Kidney epithelial cell (primary cell): ENCODE measurements at regions not wholly inside any gene's neighbourhood (a gene's known extent, or its start where the extent isn't known, plus 50 kb on each side); places are given as distances from the start of the nearest gene placed in this dataset.

Experiments used
- DNase-seq: peaks from one replicate; pipeline ENCODE4 v3.0.0-alpha.2; 2010; ENCODE audit warnings: low read depth
- H3K27me3 ChIP-seq: 2 replicates; pipeline ENCODE4 v1.6.0; 2011; ENCODE audit warnings: low read length; ENCODE audit not compliant: control insufficient read depth, insufficient read depth
- H3K36me3 ChIP-seq: 2 replicates; pipeline ENCODE4 v1.5.1; 2011; ENCODE audit warnings: low read length; ENCODE audit not compliant: control insufficient read depth, insufficient read depth
- H3K4me3 ChIP-seq: 2 replicates; pipeline ENCODE4 v1.5.1; 2011; ENCODE audit warnings: low read depth, mild to moderate bottlenecking, control low read depth, low read length
- TF ChIP-seq, protein P1 (sequence below): IDR thresholded peaks from 2 replicates; pipeline ENCODE4 v1.5.1; 2011; ENCODE audit warnings: mild to moderate bottlenecking, moderate library complexity, low read length, control low read depth, inconsistent platforms; ENCODE audit not compliant: insufficient read depth, poor library complexity, severe bottlenecking

DNA sequence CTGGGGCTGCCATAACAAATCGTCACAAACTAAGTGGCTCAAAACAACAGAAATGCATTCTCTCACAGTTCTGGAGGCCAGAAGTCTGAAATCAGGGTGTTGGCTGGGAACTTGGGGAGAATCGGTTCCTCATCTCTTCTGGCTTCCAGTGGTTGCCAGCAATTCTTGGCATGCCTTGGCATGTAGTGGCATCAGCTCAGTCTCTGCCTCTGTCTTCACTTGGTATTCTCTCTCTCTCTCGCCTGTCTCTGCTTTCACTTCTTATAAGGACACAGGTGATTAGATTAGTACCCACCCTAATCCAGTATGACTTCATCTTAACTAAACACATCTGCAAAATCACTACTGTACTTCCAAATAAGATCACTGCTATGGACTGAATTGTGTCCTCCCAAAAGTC, 695.4 kb upstream of the ID2 start:
- Histone ChIP-seq H3K36me3 (no peaks in the 10 kb centered on the region), H3K4me3 (no peak overlapping the region), H3K27me3 (no peaks in the 10 kb centered on the region)
- DNase-seq = no peak
- TF ChIP-seq, protein P1, sequence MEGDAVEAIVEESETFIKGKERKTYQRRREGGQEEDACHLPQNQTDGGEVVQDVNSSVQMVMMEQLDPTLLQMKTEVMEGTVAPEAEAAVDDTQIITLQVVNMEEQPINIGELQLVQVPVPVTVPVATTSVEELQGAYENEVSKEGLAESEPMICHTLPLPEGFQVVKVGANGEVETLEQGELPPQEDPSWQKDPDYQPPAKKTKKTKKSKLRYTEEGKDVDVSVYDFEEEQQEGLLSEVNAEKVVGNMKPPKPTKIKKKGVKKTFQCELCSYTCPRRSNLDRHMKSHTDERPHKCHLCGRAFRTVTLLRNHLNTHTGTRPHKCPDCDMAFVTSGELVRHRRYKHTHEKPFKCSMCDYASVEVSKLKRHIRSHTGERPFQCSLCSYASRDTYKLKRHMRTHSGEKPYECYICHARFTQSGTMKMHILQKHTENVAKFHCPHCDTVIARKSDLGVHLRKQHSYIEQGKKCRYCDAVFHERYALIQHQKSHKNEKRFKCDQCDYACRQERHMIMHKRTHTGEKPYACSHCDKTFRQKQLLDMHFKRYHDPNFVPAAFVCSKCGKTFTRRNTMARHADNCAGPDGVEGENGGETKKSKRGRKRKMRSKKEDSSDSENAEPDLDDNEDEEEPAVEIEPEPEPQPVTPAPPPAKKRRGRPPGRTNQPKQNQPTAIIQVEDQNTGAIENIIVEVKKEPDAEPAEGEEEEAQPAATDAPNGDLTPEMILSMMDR = no peak

DNA sequence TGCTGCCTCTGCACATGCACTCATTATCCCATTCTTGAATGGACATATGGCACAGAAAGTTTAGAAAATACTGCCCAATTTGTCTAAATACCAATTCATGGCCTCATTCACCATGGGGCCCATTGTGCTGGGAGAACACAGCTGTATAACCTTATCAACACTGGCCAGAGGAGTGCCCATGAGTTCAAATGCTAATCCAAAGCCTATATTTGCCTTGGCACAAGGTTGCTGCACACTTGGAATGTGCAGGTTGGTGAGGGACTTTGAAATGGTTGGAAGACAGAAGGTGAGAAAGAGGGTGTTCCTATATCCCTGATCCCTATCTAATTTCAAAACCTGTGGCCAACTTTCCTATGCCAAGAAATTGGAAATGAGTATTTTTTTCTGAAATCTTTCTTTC, 693.9 kb upstream of the ID2 start:
- TF ChIP-seq, protein P1 = no peak
- no peak overlapping the region for H3K4me3 ChIP-seq
- no peaks in the 10 kb centered on the region for H3K36me3 ChIP-seq
- DNase-seq = no peak
- H3K27me3 ChIP-seq = no peaks in the 10 kb centered on the region

DNA sequence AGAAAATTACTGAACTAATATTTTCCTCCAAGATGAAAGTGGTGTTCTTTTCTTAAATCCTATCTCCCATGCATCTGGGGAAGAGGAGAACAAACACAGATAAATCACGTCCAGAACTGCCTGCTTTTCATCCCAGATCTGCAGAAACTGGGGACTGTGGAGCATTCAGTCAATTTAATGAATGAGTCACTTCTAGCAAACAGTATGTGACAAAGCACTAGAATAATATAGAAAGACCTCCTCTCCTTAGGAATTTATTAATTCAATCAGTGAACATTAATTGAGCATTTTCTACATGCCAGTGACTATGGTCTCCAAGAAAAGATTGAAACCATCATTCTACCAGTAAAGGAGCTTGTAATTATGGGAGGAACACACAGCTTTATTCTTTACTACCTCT, 693.4 kb upstream of the ID2 start:
- no peak for DNase-seq
- Histone ChIP-seq H3K27me3 (no peaks in the 10 kb centered on the region), H3K4me3 (no peak overlapping the region), H3K36me3 (no peaks in the 10 kb centered on the region)
- TF ChIP-seq, protein P1 = no peak

DNA sequence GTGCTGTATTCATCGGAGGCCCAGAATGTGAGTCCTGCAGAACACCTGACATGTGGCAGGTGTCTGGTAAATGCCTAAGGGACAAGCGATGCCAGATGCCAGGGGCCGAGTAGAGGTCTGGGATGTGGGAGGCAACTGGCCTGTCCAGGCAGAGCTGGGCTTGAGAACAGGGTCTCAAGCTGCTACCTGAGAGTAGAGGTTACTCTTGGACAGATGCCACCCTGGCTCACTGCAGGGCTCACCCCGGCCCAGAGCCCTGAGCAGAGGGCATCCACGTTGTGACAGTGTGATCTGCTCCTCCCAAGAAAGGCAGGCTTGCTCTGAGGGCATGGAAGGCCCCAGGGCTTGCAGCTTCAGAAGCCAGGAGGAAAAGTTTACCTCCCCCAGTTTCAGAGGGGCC, 692.0 kb upstream of the ID2 start:
- TF ChIP-seq, protein P1 = no peak
- DNase-seq = no peak
- H3K36me3 ChIP-seq = no peaks in the 10 kb centered on the region
- no peak overlapping the region for H3K4me3 ChIP-seq
- no peaks in the 10 kb centered on the region for H3K27me3 ChIP-seq

DNA sequence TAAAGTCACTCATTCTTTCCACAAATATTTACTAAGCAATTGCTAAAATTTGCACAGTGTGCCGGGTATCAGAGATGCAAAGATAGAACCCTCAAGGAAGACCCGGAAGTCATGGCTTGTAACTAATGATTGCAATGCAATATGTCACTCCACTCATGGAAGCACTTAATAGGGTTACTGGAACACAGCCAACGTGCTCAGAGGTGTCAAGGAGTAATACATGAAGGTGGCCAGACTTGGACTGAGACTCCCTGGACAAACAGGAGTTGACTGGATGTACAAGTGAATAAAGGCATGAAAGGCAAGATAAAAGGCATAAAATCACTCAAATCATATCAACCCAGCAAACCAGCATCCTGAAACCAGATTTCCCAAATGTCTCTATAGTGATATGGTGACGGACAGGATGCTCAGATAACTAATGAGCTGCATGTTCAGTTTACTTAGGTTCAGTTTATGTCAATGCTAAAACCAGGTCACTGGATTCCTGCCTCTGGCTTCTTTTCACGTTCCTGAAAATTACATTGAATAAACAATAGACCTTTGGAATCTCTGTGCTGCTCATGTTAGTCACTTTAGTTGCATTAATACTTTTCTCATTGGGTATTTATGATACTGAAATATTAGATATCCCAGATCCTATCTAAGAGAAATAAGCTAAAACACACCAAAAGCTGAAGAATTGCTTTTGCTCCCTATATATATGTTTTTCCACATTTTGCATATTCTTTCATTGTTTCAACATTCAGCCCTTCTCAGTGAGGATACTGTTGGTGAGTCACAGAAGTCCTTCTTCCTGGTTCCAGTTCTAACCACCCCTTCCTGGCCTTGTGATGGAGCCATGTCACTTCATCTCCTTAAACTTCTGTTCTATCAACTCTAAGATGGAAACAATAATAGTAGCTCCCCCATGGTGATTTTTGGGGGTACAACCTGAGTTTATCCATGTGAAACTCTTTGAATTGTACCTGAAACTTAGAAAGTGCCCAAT, 688.9 kb upstream of the ID2 start:
- TF ChIP-seq, protein P1 = no peak
- Histone ChIP-seq H3K27me3 (no peaks in the 10 kb centered on the region), H3K4me3 (no peak overlapping the region), H3K36me3 (no peaks in the 10 kb centered on the region)
- no peak for DNase-seq
